SK-N-SH treated with all-trans-retinoic acid at 6 μM for 48 hours (cell line): ENCODE measurements at regions not wholly inside any gene's neighbourhood (a gene's known extent, or its start where the extent isn't known, plus 50 kb on each side); places are given as distances from the start of the nearest gene placed in this dataset.

Source experiments
- ATAC-seq: fragments of 200-7000 bp; cut with Tn5 transposase; 3 replicates; pipeline ENCODE4 v1.9.1; 2020; ENCODE audit warnings: mild to moderate bottlenecking, moderate library complexity
- ARNTL ChIP-seq: fragments of 450-650 bp; formaldehyde crosslinking; IDR thresholded peaks from 2 replicates; pipeline ENCODE4 v1.5.0; 2020; ENCODE audit warnings: low read depth, mild to moderate bottlenecking, moderate library complexity, borderline replicate concordance
- BACH2 ChIP-seq: fragments of 250-450 bp; sonication (Bioruptor Pico); IDR thresholded peaks from 2 replicates; pipeline ENCODE4 v1.9.0; 2021; ENCODE audit warnings: mild to moderate bottlenecking, borderline replicate concordance
- CREB5 ChIP-seq: fragments of 250-450 bp; sonication (Bioruptor Pico); IDR thresholded peaks from 2 replicates; pipeline ENCODE4 v1.5.1; 2020; ENCODE audit warnings: low read depth, mild to moderate bottlenecking, moderate library complexity
- CSDC2 ChIP-seq: fragments of 250-450 bp; sonication (Bioruptor Pico); IDR thresholded peaks from 2 replicates; pipeline ENCODE4 v1.5.0; 2020; ENCODE audit warnings: mild to moderate bottlenecking, moderate library complexity
- CSRNP3 ChIP-seq: fragments of 250-450 bp; sonication (Bioruptor Pico); IDR thresholded peaks from 2 replicates; pipeline ENCODE4 v1.5.1; 2021; ENCODE audit warnings: mild to moderate bottlenecking, moderate library complexity
- ESRRG ChIP-seq: fragments of 250-450 bp; sonication (Bioruptor Pico); IDR thresholded peaks from 2 replicates; pipeline ENCODE4 v1.6.1; 2021; ENCODE audit warnings: mild to moderate bottlenecking
- GLIS3 ChIP-seq: fragments of 250-450 bp; sonication (Bioruptor Pico); IDR thresholded peaks from 2 replicates; pipeline ENCODE4 v1.5.0; 2020; ENCODE audit warnings: mild to moderate bottlenecking, moderate library complexity
- ISL1 ChIP-seq: fragments of 250-450 bp; sonication (Bioruptor Pico); IDR thresholded peaks from 2 replicates; pipeline ENCODE4 v2.1.2; 2022; ENCODE audit warnings: mild to moderate bottlenecking, moderate library complexity
- OSR1 ChIP-seq: fragments of 250-450 bp; sonication (Bioruptor Pico); IDR thresholded peaks from 2 replicates; pipeline ENCODE4 v1.8.0; 2022; ENCODE audit warnings: moderate library complexity, mild to moderate bottlenecking, inconsistent platforms
- PATZ1 ChIP-seq: fragments of 250-450 bp; sonication (Bioruptor Pico); IDR thresholded peaks from 2 replicates; pipeline ENCODE4 v1.8.0; 2020; ENCODE audit warnings: mild to moderate bottlenecking, moderate library complexity, borderline replicate concordance
- POU6F1 ChIP-seq: fragments of 250-450 bp; sonication (Bioruptor Pico); IDR thresholded peaks from 2 replicates; pipeline ENCODE4 v1.8.0; 2021; ENCODE audit warnings: low read depth, mild to moderate bottlenecking, moderate library complexity, borderline replicate concordance
- PPARA ChIP-seq: fragments of 250-450 bp; sonication (Bioruptor Pico); IDR thresholded peaks from 2 replicates; pipeline ENCODE4 v1.5.0; 2020; ENCODE audit warnings: mild to moderate bottlenecking, borderline replicate concordance
- RARB ChIP-seq: fragments of 250-450 bp; sonication (Bioruptor Pico); IDR thresholded peaks from 2 replicates; pipeline ENCODE4 v1.8.0; 2021; ENCODE audit warnings: mild to moderate bottlenecking, moderate library complexity
- SNAI2 ChIP-seq: fragments of 250-450 bp; sonication (Bioruptor Pico); IDR thresholded peaks from 2 replicates; pipeline ENCODE4 v1.5.0; 2020; ENCODE audit warnings: mild to moderate bottlenecking, moderate library complexity
- TCF4 ChIP-seq: fragments of 250-450 bp; sonication (Bioruptor Pico); IDR thresholded peaks from 2 replicates; pipeline ENCODE4 v1.8.0; 2021; ENCODE audit warnings: mild to moderate bottlenecking, moderate library complexity, borderline replicate concordance
- TOX ChIP-seq: fragments of 250-450 bp; sonication (Bioruptor Pico); IDR thresholded peaks from 2 replicates; pipeline ENCODE4 v1.8.0; 2021; ENCODE audit warnings: mild to moderate bottlenecking, moderate library complexity, borderline replicate concordance
- TSHZ2 ChIP-seq: fragments of 250-450 bp; sonication (Bioruptor Pico); IDR thresholded peaks from 2 replicates; pipeline ENCODE4 v1.5.0; 2020; ENCODE audit warnings: mild to moderate bottlenecking, moderate library complexity
- ZC3H10 ChIP-seq: fragments of 250-450 bp; sonication (Bioruptor Pico); IDR thresholded peaks from 2 replicates; pipeline ENCODE4 v1.5.1; 2021; ENCODE audit warnings: mild to moderate bottlenecking, moderate library complexity
- ZFP3 ChIP-seq: fragments of 250-450 bp; sonication (Bioruptor Pico); IDR thresholded peaks from 2 replicates; pipeline ENCODE4 v1.5.0; 2020; ENCODE audit warnings: mild to moderate bottlenecking, moderate library complexity
- ZFP30 ChIP-seq: fragments of 450-650 bp; formaldehyde crosslinking; IDR thresholded peaks from 2 replicates; pipeline ENCODE4 v1.5.0; 2022; ENCODE audit warnings: mild to moderate bottlenecking, moderate library complexity
- ZNF70 ChIP-seq: fragments of 450-650 bp; formaldehyde crosslinking; IDR thresholded peaks from 2 replicates; pipeline ENCODE4 v1.5.0; 2020; ENCODE audit warnings: mild to moderate bottlenecking, moderate library complexity
- ZNF8 ChIP-seq: fragments of 450-650 bp; formaldehyde crosslinking; IDR thresholded peaks from 2 replicates; pipeline ENCODE4 v1.5.0; 2020; ENCODE audit warnings: mild to moderate bottlenecking, moderate library complexity

GRCh38 chr14:81728447-81728846 is 194.8 kb upstream of the SEL1L start:
- ATAC-seq, result no peak
- TF ChIP-seq ZC3H10 (CRISPR knock-in tag) (no peak), PPARA (no peak), BACH2 (CRISPR knock-in tag) (no peak), TOX (CRISPR knock-in tag) (no peak), OSR1 (CRISPR knock-in tag) (no peak), CSRNP3 (CRISPR knock-in tag) (no peak), ARNTL (CRISPR knock-in tag) (no peak), TCF4 (CRISPR knock-in tag) (no peak), ZNF70 (no peak)

- ATAC-seq, result no peak
- TF ChIP-seq POU6F1 (no peak), TCF4 (CRISPR knock-in tag) (no peak), SNAI2 (no peak), ESRRG (CRISPR knock-in tag) (no peak), OSR1 (CRISPR knock-in tag) (no peak), CREB5 (CRISPR knock-in tag) (no peak), RARB (no peak), GLIS3 (CRISPR knock-in tag) (no peak), CSDC2 (CRISPR knock-in tag) (no peak), ZC3H10 (CRISPR knock-in tag) (no peak), ZNF8 (CRISPR knock-in tag) (no peak), PATZ1 (CRISPR knock-in tag) (no peak), ARNTL (CRISPR knock-in tag) (no peak), BACH2 (CRISPR knock-in tag) (no peak), PPARA (no peak), ZFP30 (CRISPR knock-in tag) (no peak), TSHZ2 (CRISPR knock-in tag) (no peak), ZFP3 (no peak), ISL1 (CRISPR knock-in tag) (no peak)
Measured at GRCh38 chr14:81729622-81730021, 196.0 kb upstream of the SEL1L start.

- no peak for ATAC-seq
- TF ChIP-seq ZFP3 (no peak), TOX (CRISPR knock-in tag) (no peak), CREB5 (CRISPR knock-in tag) (no peak), GLIS3 (CRISPR knock-in tag) (no peak), CSRNP3 (CRISPR knock-in tag) (no peak), BACH2 (CRISPR knock-in tag) (no peak), ZFP30 (CRISPR knock-in tag) (no peak), ISL1 (CRISPR knock-in tag) (no peak), ZNF70 (no peak)
Measured at GRCh38 chr14:81737938-81738337, 204.3 kb upstream of the SEL1L start.
